ENCODE measurements at regions not wholly inside any gene's neighbourhood (a gene's known extent, or its start where the extent isn't known, plus 50 kb on each side); places are given as distances from the start of the nearest gene placed in this dataset.

- in situ Hi-C loops (cut with MboI; ENCODE audit: low sequenced_read_pairs in 4 of 4) (no loop called here), intact Hi-C loops (cut with DNase I; ENCODE audit: low total_unique reads) (no loop called here)
- H3K27me3 ChIP-seq: no peaks in the 10 kb centered on the region
- H3K4me1 ChIP-seq: no peaks in the 10 kb centered on the region
- no peak overlapping the region for H3K4me3 ChIP-seq
- no peaks in the 10 kb centered on the region for H3K9me3 ChIP-seq
- no peaks in the 10 kb centered on the region for H3K36me3 ChIP-seq
- no peak for DNase-seq
- H3K27ac ChIP-seq: no peak overlapping the region
- ATAC-seq: no peak
- TF ChIP-seq POLR2A (IDR thresholded peaks at IDR 0.05): no peak
- no peak for TF ChIP-seq CTCF (IDR thresholded peaks at IDR 0.05 in 4 of 5, conservative IDR thresholded peaks at IDR 0.05 in 1 of 5)
These were observed 514.4 kb upstream of the HS6ST1 start for GRCh38 chr2:128832946-128833663.

- in situ Hi-C loops (cut with MboI; ENCODE audit: low sequenced_read_pairs in 4 of 4): no loop called here
- Histone ChIP-seq H3K36me3 (no peaks in the 10 kb centered on the region), H3K4me1 (no peaks in the 10 kb centered on the region), H3K27ac (no peak overlapping the region), H3K4me3 (no peak overlapping the region), H3K27me3 (no peaks in the 10 kb centered on the region), H3K9me3 (no peaks in the 10 kb centered on the region)
- DNase-seq: no peak
- ATAC-seq: no peak
- intact Hi-C loops (cut with DNase I; ENCODE audit: low total_unique reads): no loop called here
- TF ChIP-seq CTCF (IDR thresholded peaks at IDR 0.05 in 4 of 5, conservative IDR thresholded peaks at IDR 0.05 in 1 of 5) (no peak), POLR2A (IDR thresholded peaks at IDR 0.05) (no peak)
These were observed 515.0 kb upstream of the HS6ST1 start for GRCh38 chr2:128833664-128834027.

- ATAC-seq (no peak), DNase-seq (no peak)
- intact Hi-C loops (cut with DNase I; ENCODE audit: low total_unique reads): no loop called here
- H3K9me3 ChIP-seq: no peaks in the 10 kb centered on the region
- no peak overlapping the region for H3K27ac ChIP-seq
- H3K27me3 ChIP-seq: no peaks in the 10 kb centered on the region
- in situ Hi-C loops (cut with MboI; ENCODE audit: low sequenced_read_pairs in 4 of 4): no loop called here
- no peaks in the 10 kb centered on the region for H3K36me3 ChIP-seq
- no peak overlapping the region for H3K4me3 ChIP-seq
- TF ChIP-seq CTCF (IDR thresholded peaks at IDR 0.05 in 4 of 5, conservative IDR thresholded peaks at IDR 0.05 in 1 of 5) (no peak), POLR2A (IDR thresholded peaks at IDR 0.05) (no peak)
- H3K4me1 ChIP-seq: no peaks in the 10 kb centered on the region
These were observed 515.7 kb upstream of the HS6ST1 start for GRCh38 chr2:128834207-128834879.

GRCh38 chr2:128834880-128835252, 516.2 kb upstream of the HS6ST1 start:
- no peak for TF ChIP-seq POLR2A (IDR thresholded peaks at IDR 0.05)
- TF ChIP-seq CTCF (IDR thresholded peaks at IDR 0.05 in 4 of 5, conservative IDR thresholded peaks at IDR 0.05 in 1 of 5): no peak
- Histone ChIP-seq H3K4me1 (no peaks in the 10 kb centered on the region), H3K4me3 (no peak overlapping the region), H3K27me3 (no peaks in the 10 kb centered on the region), H3K36me3 (no peaks in the 10 kb centered on the region), H3K9me3 (no peaks in the 10 kb centered on the region), H3K27ac (no peak overlapping the region)
- DNase-seq: no peak
- ATAC-seq: no peak
- intact Hi-C loops (cut with DNase I; ENCODE audit: low total_unique reads): no loop called here
- in situ Hi-C loops (cut with MboI; ENCODE audit: low sequenced_read_pairs in 4 of 4): no loop called here
